ENCODE measurements at regions not wholly inside any gene's neighbourhood (a gene's known extent, or its start where the extent isn't known, plus 50 kb on each side); places are given as distances from the start of the nearest gene placed in this dataset.

GRCh38 chr4:119816473-119816872 is 187.9 kb upstream of the PDE5A start:
- Histone ChIP-seq H3K36me3 (ENCODE audit: control insufficient read depth in 2 of 2, insufficient read depth in 1 of 2, low read length in 2 of 2) (no peaks in the 10 kb centered on the region), H3K4me1 (ENCODE audit: control insufficient read depth, insufficient read depth, low read length) (no peaks in the 10 kb centered on the region), H3K9me3 (ENCODE audit: control insufficient read depth, insufficient read depth, low read depth, low read length) (no peaks in the 10 kb centered on the region), H3K4me3 (ENCODE audit: low read depth, low read length) (no peak overlapping the region), H3K27ac (ENCODE audit: extremely low read depth, low read depth, low read length) (no peak overlapping the region)
- TF ChIP-seq ZNF426 (tag by site-specific recombination; IDR thresholded peaks at IDR 0.05) (no peak), ZNF398 (tag by site-specific recombination; IDR thresholded peaks at IDR 0.05) (no peak), ZSCAN18 (tag by site-specific recombination; IDR thresholded peaks at IDR 0.05) (no peak), ZNF776 (tag by site-specific recombination; IDR thresholded peaks at IDR 0.05; ENCODE audit: borderline replicate concordance) (no peak), OVOL3 (tag by site-specific recombination; IDR thresholded peaks at IDR 0.05) (no peak), ZNF610 (tag by site-specific recombination; IDR thresholded peaks at IDR 0.05; ENCODE audit: borderline replicate concordance) (no peak), ZNF114 (tag by site-specific recombination; IDR thresholded peaks at IDR 0.05) (no peak), ZFHX2 (tag by site-specific recombination; conservative IDR thresholded peaks at IDR 0.05) (no peak), ZNF792 (tag by site-specific recombination; IDR thresholded peaks at IDR 0.05) (no peak), ZNF830 (tag by site-specific recombination; IDR thresholded peaks at IDR 0.05; ENCODE audit: low read depth) (no peak), SP7 (tag by site-specific recombination; IDR thresholded peaks at IDR 0.05) (no peak), ZNF37A (tag by site-specific recombination; IDR thresholded peaks at IDR 0.05) (no peak)
- POLR2A ChIA-PET, result no interaction called here
- CTCF ChIA-PET, result no interaction called here

- no peak overlapping the region for H3K4me3 ChIP-seq (ENCODE audit: low read depth, low read length)
- TF ChIP-seq ZNF623 (tag by site-specific recombination; IDR thresholded peaks at IDR 0.05), result no peak
- TF ChIP-seq ZNF837 (tag by site-specific recombination; IDR thresholded peaks at IDR 0.05), result no peak
- H3K9me3 ChIP-seq (ENCODE audit: control insufficient read depth, insufficient read depth, low read depth, low read length), result no peaks in the 10 kb centered on the region
- POLR2A ChIA-PET, result no interaction called here
- CTCF ChIA-PET, result interaction anchor here (0.6 kb wide), 1 partner anchor 215 kb away, joined by 3 read pairs; no protein-coding TSS in a partner anchor
- H3K36me3 ChIP-seq (ENCODE audit: control insufficient read depth in 2 of 2, insufficient read depth in 1 of 2, low read length in 2 of 2), result no peaks in the 10 kb centered on the region
- H3K4me1 ChIP-seq (ENCODE audit: control insufficient read depth, insufficient read depth, low read length), result no peaks in the 10 kb centered on the region
- no peak overlapping the region for H3K27ac ChIP-seq (ENCODE audit: extremely low read depth, low read depth, low read length)
Observed at GRCh38 chr4:119810001-119810400, 181.4 kb upstream of the PDE5A start.

DNA sequence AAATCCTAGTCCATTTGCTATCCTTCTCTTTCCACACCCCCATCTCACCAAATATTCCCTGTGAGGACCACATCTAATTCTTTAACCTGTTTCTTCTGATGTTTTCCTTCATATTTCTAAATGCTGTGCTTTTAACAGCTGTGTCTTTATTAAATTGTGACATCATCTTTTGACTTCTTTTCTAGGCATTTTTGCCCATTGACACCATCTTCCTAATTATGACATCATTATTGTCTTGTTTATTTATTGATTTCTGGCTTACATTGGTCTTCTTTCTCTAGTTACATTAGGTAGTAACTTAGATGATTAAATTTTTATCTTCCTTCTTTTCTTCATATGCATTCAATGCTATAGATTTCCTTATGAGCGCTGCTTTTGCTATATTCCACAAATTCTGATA is 175.8 kb upstream of the PDE5A start:
- H3K4me3 ChIP-seq (ENCODE audit: low read depth, low read length), result no peak overlapping the region
- no peaks in the 10 kb centered on the region for H3K9me3 ChIP-seq (ENCODE audit: control insufficient read depth, insufficient read depth, low read depth, low read length)
- CTCF ChIA-PET, result no interaction called here
- H3K36me3 ChIP-seq (ENCODE audit: control insufficient read depth in 2 of 2, insufficient read depth in 1 of 2, low read length in 2 of 2), result no peaks in the 10 kb centered on the region
- POLR2A ChIA-PET, result no interaction called here
- no peak overlapping the region for H3K27ac ChIP-seq (ENCODE audit: extremely low read depth, low read depth, low read length)
- H3K4me1 ChIP-seq (ENCODE audit: control insufficient read depth, insufficient read depth, low read length), result no peaks in the 10 kb centered on the region
- TF ChIP-seq ZNF184 (tag by site-specific recombination; IDR thresholded peaks at IDR 0.05), result no peak
- TF ChIP-seq ATF2 (tag by site-specific recombination; IDR thresholded peaks at IDR 0.05; ENCODE audit: low read depth), result peak; percentile 88

Measured in HEK293 (cell line).